ENCODE measurements at regions not wholly inside any gene's neighbourhood (a gene's known extent, or its start where the extent isn't known, plus 50 kb on each side); places are given as distances from the start of the nearest gene placed in this dataset.

GRCh38 chr6:8670792-8671191 is 235.4 kb upstream of the SLC35B3 start:
- FAIRE-seq: no peak

- FAIRE-seq: no peak
Observed at GRCh38 chr6:8664700-8665099, 229.4 kb upstream of the SLC35B3 start.

GRCh38 chr6:8664070-8664469 is 228.7 kb upstream of the SLC35B3 start:
- FAIRE-seq: no peak

- FAIRE-seq: no peak
Observed at GRCh38 chr6:8659404-8660189, 224.3 kb upstream of the SLC35B3 start.

- no peak for FAIRE-seq
Observed at GRCh38 chr6:8658416-8658815, 223.1 kb upstream of the SLC35B3 start.

- no peak for FAIRE-seq
Observed at GRCh38 chr6:8657522-8657921, 222.2 kb upstream of the SLC35B3 start.

GRCh38 chr6:8655670-8656454 is 220.5 kb upstream of the SLC35B3 start:
- no peak for FAIRE-seq

- no peak for FAIRE-seq
Observed at GRCh38 chr6:8652710-8653109, 217.4 kb upstream of the SLC35B3 start.

- FAIRE-seq: no peak
Observed at GRCh38 chr6:8651998-8652397, 216.7 kb upstream of the SLC35B3 start.

- no peak for FAIRE-seq
Observed at GRCh38 chr6:8645212-8645611, 209.9 kb upstream of the SLC35B3 start.

GRCh38 chr6:8644306-8644705 is 209.0 kb upstream of the SLC35B3 start:
- FAIRE-seq: no peak

- FAIRE-seq: no peak
Observed at GRCh38 chr6:8642854-8643253, 207.5 kb upstream of the SLC35B3 start.

- FAIRE-seq: no peak
Observed at GRCh38 chr6:8642131-8642530, 206.8 kb upstream of the SLC35B3 start.

GRCh38 chr6:8639928-8640649 is 204.7 kb upstream of the SLC35B3 start:
- FAIRE-seq: no peak

GRCh38 chr6:8637896-8638597 is 202.7 kb upstream of the SLC35B3 start:
- no peak for FAIRE-seq

- no peak for FAIRE-seq
Observed at GRCh38 chr6:8633762-8634161, 198.4 kb upstream of the SLC35B3 start.

- FAIRE-seq: no peak
Observed at GRCh38 chr6:8628736-8629135, 193.4 kb upstream of the SLC35B3 start.

GRCh38 chr6:8628063-8628462 is 192.7 kb upstream of the SLC35B3 start:
- no peak for FAIRE-seq

- FAIRE-seq: no peak
Observed at GRCh38 chr6:8627085-8627861, 191.9 kb upstream of the SLC35B3 start.

GRCh38 chr6:8624665-8625064 is 189.3 kb upstream of the SLC35B3 start:
- no peak for FAIRE-seq

- no peak for FAIRE-seq
Observed at GRCh38 chr6:8623441-8623840, 188.1 kb upstream of the SLC35B3 start.

GRCh38 chr6:8619853-8620252 is 184.5 kb upstream of the SLC35B3 start:
- FAIRE-seq: no peak

Measured in A204.1 (cell line).